ENCODE measurements at regions not wholly inside any gene's neighbourhood (a gene's known extent, or its start where the extent isn't known, plus 50 kb on each side); places are given as distances from the start of the nearest gene placed in this dataset.

GRCh38 chr11:34564406-34564805, 50.8 kb upstream of the ELF5 start:
- no peak for DNase-seq

- no peak for DNase-seq
These were observed 51.2 kb upstream of the ELF5 start for GRCh38 chr11:34564807-34565241.

GRCh38 chr11:34565417-34566207, 52.0 kb upstream of the ELF5 start:
- DNase-seq, result peak; percentile 11

GRCh38 chr11:34566208-34566551, 52.6 kb upstream of the ELF5 start:
- DNase-seq, result no peak

GRCh38 chr11:34566736-34567135, 53.1 kb upstream of the ELF5 start:
- no peak for DNase-seq

- no peak for DNase-seq
These were observed 53.2 kb upstream of the EHF start for GRCh38 chr11:34567733-34568132.

GRCh38 chr11:34570584-34570983, 50.3 kb upstream of the EHF start:
- no peak for DNase-seq
